ENCODE measurements at regions not wholly inside any gene's neighbourhood (a gene's known extent, or its start where the extent isn't known, plus 50 kb on each side); places are given as distances from the start of the nearest gene placed in this dataset.

GRCh38 chr5:82422751-82423181 is 144.6 kb upstream of the RPS23 start (continued):
- TF ChIP-seq PRPF4 (IDR thresholded peaks at IDR 0.05; ENCODE audit: insufficient read depth, low read depth, low read length, poor library complexity, severe bottlenecking) (no peak), ZNF589 (CRISPR knock-in tag; IDR thresholded peaks at IDR 0.05; ENCODE audit: low read depth) (0 out of 2 replicates have a peak, but pooled peaks have one; percentile 30), DDX20 (tag; IDR thresholded peaks at IDR 0.05; ENCODE audit: low read depth) (peak; percentile 26; the same call in 1 of the 2 replicates), ZNF318 (IDR thresholded peaks at IDR 0.05; ENCODE audit: borderline replicate concordance in 1 of 2, low read depth in 1 of 2) (peak in 1 of 2 experiments; percentile 73; a peak in 2 of 4 replicates), MTA1 (IDR thresholded peaks at IDR 0.05; ENCODE audit: borderline replicate concordance) (peak; percentile 70; the same call in 1 of the 2 replicates), TOE1 (IDR thresholded peaks at IDR 0.05; ENCODE audit: borderline replicate concordance) (0 out of 2 replicates have a peak, but pooled peaks have one; percentile 65), TOE1 (CRISPR knock-in tag; IDR thresholded peaks at IDR 0.05; ENCODE audit: borderline replicate concordance, low read depth) (no peak), ZNF143 (CRISPR knock-in tag; IDR thresholded peaks at IDR 0.05) (no peak), SMARCC2 (IDR thresholded peaks at IDR 0.05; ENCODE audit: low read depth) (peak; percentile 44; the same call in 1 of the 2 replicates), ZNF561 (CRISPR knock-in tag; conservative IDR thresholded peaks at IDR 0.05) (no peak)
- TF ChIP-seq, protein P1, sequence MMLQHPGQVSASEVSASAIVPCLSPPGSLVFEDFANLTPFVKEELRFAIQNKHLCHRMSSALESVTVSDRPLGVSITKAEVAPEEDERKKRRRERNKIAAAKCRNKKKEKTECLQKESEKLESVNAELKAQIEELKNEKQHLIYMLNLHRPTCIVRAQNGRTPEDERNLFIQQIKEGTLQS (IDR thresholded peaks at IDR 0.05): peak; percentile 46; the same call in 1 of the 2 replicates
- TF ChIP-seq, protein P1 (CRISPR knock-in tag; conservative IDR thresholded peaks at IDR 0.05): no peak
- TF ChIP-seq, protein P2, sequence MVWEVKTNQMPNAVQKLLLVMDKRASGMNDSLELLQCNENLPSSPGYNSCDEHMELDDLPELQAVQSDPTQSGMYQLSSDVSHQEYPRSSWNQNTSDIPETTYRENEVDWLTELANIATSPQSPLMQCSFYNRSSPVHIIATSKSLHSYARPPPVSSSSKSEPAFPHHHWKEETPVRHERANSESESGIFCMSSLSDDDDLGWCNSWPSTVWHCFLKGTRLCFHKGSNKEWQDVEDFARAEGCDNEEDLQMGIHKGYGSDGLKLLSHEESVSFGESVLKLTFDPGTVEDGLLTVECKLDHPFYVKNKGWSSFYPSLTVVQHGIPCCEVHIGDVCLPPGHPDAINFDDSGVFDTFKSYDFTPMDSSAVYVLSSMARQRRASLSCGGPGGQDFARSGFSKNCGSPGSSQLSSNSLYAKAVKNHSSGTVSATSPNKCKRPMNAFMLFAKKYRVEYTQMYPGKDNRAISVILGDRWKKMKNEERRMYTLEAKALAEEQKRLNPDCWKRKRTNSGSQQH (CRISPR knock-in tag; IDR thresholded peaks at IDR 0.05): no peak
- TF ChIP-seq, protein P3, sequence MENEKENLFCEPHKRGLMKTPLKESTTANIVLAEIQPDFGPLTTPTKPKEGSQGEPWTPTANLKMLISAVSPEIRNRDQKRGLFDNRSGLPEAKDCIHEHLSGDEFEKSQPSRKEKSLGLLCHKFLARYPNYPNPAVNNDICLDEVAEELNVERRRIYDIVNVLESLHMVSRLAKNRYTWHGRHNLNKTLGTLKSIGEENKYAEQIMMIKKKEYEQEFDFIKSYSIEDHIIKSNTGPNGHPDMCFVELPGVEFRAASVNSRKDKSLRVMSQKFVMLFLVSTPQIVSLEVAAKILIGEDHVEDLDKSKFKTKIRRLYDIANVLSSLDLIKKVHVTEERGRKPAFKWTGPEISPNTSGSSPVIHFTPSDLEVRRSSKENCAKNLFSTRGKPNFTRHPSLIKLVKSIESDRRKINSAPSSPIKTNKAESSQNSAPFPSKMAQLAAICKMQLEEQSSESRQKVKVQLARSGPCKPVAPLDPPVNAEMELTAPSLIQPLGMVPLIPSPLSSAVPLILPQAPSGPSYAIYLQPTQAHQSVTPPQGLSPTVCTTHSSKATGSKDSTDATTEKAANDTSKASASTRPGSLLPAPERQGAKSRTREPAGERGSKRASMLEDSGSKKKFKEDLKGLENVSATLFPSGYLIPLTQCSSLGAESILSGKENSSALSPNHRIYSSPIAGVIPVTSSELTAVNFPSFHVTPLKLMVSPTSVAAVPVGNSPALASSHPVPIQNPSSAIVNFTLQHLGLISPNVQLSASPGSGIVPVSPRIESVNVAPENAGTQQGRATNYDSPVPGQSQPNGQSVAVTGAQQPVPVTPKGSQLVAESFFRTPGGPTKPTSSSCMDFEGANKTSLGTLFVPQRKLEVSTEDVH (IDR thresholded peaks at IDR 0.05; ENCODE audit: low read depth, partially characterized antibody): peak; percentile 34
